Daoy (cell line): ENCODE measurements at regions not wholly inside any gene's neighbourhood (a gene's known extent, or its start where the extent isn't known, plus 50 kb on each side); places are given as distances from the start of the nearest gene placed in this dataset.

Experiments
- DNase-seq: peaks from one replicate; pipeline ENCODE4 v3.0.0-alpha.2; 2015; ENCODE audit warnings: low read depth

GRCh38 chr2:15042801-15043217 lies 410.3 kb downstream of the LRATD1 start:
- no peak for DNase-seq

- no peak for DNase-seq
These were observed 411.0 kb downstream of the LRATD1 start for GRCh38 chr2:15043336-15044058.

DNA sequence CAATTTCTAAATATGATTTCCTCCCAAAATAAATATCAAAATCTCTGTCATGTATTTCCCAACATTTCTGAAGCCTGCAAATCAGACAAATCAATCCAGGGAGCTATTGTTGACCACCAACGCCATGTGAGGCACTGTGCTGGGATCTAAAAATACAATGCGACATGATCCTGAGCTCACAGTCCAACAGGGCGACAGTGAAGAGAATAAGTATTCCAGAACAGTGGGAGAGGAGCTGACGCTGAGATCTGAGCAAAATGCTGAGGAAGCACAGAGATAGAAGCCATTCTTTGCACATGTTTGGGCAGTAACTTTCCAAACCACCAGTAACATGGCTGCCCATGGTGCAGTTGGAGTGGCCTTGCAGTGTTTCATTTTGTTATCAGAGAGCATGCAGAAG lies 412.5 kb downstream of the LRATD1 start:
- no peak for DNase-seq

GRCh38 chr2:15047184-15047583 lies 414.7 kb downstream of the LRATD1 start:
- DNase-seq: no peak

DNA sequence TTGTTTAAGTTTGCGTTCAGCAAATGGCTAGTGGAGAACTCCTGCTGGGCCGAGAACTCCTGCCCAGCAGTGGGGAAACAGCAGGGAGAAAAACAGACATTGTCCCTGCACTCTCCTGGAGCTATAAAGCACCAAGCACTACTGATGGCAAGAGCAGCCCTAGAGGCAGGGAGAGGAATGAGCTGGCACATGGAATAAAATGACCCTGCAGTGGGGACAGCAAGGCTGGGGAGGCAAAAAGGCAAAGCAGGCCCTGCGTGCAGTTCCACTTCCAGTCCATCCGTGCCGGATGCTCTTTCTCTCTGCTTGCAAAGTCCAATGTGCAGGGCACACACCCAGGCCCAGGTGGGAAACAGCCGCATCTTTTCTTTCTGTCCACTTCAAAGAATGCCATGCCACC lies 415.5 kb downstream of the LRATD1 start:
- no peak for DNase-seq

- no peak for DNase-seq
These were observed 416.8 kb downstream of the LRATD1 start for GRCh38 chr2:15049096-15049993.

DNA sequence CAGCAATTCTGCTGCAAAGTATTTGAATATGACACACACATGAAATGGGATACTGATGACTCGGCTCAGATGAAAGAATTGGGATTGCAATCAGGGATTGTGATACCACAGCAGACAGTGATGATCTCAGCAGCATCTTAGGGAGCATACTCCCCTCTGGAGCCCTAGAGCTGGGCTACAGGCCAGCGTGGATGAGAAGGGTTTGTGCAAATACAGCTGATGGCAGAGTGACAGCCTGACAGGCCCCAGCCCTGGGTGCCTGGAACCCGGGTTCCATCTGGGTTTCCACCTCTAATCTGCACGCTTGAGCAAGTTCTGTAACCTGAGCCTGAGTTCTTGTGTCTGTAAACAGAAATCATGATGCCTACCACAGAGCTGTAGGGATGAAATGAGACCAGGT lies 418.0 kb downstream of the LRATD1 start:
- no peak for DNase-seq

- no peak for DNase-seq
These were observed 421.0 kb downstream of the LRATD1 start for GRCh38 chr2:15053542-15053941.

- no peak for DNase-seq
These were observed 425.7 kb downstream of the LRATD1 start for GRCh38 chr2:15058015-15058720.

GRCh38 chr2:15058721-15059157 lies 426.2 kb downstream of the LRATD1 start:
- no peak for DNase-seq

DNA sequence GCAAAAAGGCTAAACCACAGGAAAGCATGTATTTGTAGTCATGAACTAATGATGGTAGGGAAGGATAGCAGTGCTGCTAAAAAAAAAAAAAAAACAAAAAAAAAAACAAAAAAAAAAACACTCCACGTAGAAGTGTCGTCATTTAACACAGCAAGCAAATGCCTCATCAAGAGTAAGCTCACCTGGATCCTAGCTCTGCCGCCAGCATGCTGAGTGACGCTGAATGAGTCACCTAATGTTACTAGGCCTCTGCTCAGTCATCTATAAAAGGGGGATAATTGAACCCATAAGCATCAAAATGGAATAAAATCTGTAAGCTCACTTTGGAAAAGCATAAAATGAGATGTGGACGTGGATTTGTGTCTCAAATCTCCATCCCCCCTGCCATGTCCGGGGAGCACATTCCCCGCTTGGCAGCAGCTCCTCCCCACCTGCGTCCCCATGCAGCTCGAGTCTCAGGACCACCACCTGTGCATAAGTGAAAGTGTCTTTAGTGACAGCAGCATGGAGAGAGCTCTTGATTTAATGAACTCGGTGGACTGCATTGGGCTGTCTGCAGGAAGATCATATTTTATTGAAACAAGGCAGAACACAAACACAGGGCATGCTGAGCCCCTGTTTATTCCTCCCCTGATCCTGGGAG lies 427.5 kb downstream of the LRATD1 start:
- no peak for DNase-seq

DNA sequence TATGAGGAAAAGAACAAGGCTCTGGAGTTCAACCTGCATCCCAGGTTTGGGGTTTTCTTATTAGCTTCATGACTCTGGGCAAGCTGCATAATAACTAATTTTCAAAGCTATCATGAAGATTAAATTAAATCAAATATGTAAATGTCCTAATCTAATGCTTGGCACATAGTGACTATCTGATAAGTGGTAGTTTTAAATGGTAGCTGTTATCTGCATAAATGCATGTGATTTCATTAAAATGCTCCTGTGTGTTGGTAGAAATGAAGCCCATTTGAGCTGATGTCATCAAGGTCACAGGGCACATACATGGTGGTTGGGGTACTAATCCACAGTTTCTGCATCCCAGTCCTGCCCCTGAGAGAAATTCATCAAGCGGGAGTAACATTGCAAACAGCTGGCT lies 428.8 kb downstream of the LRATD1 start:
- no peak for DNase-seq

DNA sequence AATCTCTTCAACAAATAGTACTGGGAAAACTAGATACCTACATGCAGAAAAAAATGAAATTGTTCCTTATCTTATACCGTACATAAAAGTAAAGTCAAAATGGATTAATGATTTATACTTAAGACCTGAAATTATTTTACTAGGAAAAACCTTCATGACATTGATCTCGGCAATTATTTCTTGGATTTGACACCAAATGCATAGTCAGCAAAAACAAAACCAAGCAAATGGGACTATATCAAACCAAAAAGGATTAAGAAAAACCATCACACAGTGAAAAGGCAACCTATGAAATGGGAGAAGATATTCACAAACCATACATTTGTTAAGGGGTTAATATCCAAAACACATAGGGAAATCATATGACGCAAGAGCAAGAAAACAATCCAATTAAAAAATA lies 433.6 kb downstream of the LRATD1 start:
- no peak for DNase-seq

- DNase-seq: no peak
These were observed 436.6 kb downstream of the LRATD1 start for GRCh38 chr2:15069149-15069548.

DNA sequence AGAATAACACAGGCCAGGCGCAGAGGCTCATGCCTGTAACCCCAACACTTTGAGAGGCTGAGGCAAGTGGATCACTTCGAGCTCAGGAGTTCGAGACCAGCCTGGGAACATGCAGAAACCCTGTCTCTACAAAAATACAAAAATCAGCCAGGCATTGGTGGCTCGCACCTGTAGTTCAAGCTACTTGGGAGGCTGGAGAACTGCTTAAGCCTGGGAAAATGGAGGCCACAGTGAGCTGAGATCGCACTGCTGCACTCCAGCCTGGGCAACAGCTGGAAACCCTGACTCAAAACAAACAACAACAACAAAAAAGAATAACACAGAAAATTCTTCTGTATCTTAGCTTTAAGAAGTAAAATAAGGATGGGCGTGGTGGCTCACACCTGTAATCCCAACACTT lies 440.3 kb downstream of the LRATD1 start:
- DNase-seq: no peak

DNA sequence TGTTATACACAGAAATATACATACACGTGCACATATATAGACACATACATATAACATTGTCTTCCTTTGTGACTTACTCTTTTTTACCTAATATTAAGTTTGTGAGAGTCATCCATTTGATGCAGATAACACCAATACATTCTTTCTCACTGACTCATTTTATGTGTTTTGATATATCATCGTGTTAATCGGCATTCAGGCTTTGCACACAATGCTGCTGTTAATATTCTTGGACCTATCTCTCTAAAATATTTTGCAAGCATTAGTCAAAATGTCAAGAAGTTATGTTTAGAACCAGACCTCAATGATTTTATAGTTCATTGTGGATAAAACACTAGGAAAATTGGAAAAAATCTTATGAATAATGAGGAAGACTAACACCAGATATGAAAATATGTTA lies 441.1 kb downstream of the LRATD1 start:
- no peak for DNase-seq

DNA sequence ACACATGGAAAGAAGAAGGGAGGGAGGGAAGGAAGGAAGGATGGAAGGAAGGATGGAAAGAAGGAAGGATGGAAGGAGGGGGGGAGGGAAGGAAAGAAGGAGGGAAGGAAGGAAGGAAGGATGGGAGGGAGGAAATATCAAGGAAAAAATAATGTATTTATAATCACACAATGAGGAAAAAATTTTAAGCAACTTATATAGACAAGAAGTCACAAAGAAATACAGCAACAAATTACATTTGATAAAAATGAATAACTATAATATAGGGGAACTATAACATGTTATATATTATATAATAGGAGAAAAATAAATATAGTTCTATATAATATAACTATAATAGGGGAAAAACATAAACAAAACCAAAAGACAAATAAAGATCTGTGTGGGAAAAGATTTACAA lies 441.8 kb downstream of the LRATD1 start:
- DNase-seq: no peak

DNA sequence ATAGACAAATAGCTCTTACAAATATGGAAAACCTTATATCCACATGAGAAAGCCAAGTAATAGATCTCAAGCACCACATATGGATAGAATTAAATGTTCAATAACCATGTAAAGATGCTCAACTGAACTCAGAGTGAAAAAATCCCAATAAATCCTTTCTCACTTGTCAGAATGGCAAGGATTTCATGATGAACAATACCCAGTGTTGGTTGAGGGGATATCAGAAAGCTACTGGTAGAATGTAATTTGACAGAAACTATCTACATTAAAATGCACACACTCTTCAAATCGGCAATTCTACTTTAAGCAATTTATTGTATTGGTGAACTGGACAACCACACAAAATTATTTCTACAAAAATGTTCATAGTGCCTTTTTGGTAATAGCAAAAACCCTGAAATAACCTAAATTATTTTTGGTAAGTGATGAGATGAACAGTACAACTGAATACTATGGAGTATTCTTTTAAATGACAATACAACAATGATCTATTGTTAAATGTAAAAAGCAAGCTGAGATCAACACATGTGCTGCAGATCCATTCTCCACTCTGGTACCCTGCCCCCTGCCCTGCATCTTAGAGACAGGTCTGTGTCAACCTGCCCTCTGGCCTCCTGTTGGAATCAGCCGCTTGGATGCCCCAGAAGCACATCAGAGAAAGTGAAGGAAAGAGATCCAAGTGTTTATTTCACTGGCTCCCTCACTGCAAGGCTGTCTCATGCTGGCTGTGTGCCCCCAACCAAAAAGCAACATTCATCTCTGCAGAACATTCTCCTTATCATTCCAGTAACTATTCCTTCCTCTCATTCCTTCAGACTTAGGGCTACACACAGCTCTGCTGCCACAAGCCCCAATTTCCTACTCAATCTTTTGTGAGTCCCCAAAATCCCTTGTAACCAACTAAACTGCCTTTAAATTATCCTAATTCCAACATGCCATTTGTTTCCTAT lies 442.5 kb downstream of the LRATD1 start:
- DNase-seq: no peak

DNA sequence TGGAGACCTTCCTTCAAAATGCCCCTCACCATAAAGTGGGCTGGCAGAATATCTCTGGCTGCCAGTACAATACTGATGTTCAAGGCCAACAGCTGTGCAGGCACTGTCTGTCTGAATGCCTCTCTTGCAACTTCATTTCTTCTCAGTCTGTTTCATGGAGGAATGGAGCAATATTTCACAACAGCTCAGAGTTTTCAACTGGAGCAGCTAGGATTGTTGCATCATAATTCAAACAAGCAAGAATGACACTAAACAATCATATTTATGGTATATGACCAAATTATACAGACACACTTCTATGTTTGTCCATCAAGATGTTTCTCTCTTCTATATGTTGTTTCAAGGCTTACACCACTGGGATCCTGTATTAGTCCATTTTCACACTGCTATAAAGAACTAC lies 444.2 kb downstream of the LRATD1 start:
- no peak for DNase-seq

DNA sequence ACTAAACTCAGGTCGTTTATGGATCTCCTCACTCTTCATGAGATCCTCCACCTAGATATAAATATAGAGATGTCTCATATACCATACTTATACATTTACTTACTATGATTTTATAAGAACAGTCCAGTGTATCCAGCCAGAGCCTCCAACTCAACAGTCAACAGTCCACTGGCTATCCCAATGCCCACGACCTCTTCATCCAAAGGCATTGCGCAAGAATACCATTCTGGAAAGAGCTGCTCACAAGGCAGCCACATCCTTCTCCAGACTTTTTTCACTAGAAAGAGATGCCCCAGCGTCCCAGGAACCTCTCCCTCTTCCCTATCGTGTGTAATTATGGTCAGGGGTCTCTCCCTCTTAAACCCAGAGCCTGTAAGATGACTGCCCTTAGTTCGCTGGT lies 448.8 kb downstream of the LRATD1 start:
- no peak for DNase-seq
